22Rv1 (cell line): ENCODE measurements at regions not wholly inside any gene's neighbourhood (a gene's known extent, or its start where the extent isn't known, plus 50 kb on each side); places are given as distances from the start of the nearest gene placed in this dataset.
A peak's percentile ranks its signal among the peaks of the same experiment; 100 is the strongest.

ENCODE experiments used
- H3K27ac ChIP-seq: fragments of 450-650 bp; 2 replicates; pipeline ENCODE4 v1.5.1; 2017
- CTCF ChIP-seq: fragments of 450-650 bp; IDR thresholded peaks from 2 replicates; pipeline ENCODE4 v1.5.1; 2017; ENCODE audit warnings: mild to moderate bottlenecking
- ZFX ChIP-seq: fragments of 450-650 bp; IDR thresholded peaks from 2 replicates; pipeline ENCODE4 v1.6.1; 2017; ENCODE audit warnings: antibody characterized with exemption, borderline replicate concordance

- no peak overlapping the region for H3K27ac ChIP-seq
- no peak for TF ChIP-seq CTCF
- no peak for TF ChIP-seq ZFX
Observed at GRCh38 chr2:146527166-146527565, 1317.7 kb upstream of the ACVR2A start.

GRCh38 chr2:146523196-146523595 lies 1321.6 kb upstream of the ACVR2A start:
- TF ChIP-seq CTCF: peak; percentile 36
- no peak for TF ChIP-seq ZFX
- no peak overlapping the region for H3K27ac ChIP-seq

- no peak overlapping the region for H3K27ac ChIP-seq
- no peak for TF ChIP-seq ZFX
- no peak for TF ChIP-seq CTCF
Observed at GRCh38 chr2:146506851-146507250, 1338.0 kb upstream of the ACVR2A start.

GRCh38 chr2:146503366-146503765 lies 1341.5 kb upstream of the ACVR2A start:
- no peak overlapping the region for H3K27ac ChIP-seq
- TF ChIP-seq CTCF: no peak
- no peak for TF ChIP-seq ZFX

GRCh38 chr2:146496248-146496647 lies 1348.6 kb upstream of the ACVR2A start:
- H3K27ac ChIP-seq: no peak overlapping the region
- TF ChIP-seq CTCF: no peak
- TF ChIP-seq ZFX: no peak

- TF ChIP-seq CTCF (no peak), ZFX (no peak)
- H3K27ac ChIP-seq: no peak overlapping the region
Observed at GRCh38 chr2:146489386-146489785, 1355.4 kb upstream of the ACVR2A start.

GRCh38 chr2:146481629-146482028 lies 1363.2 kb upstream of the ACVR2A start:
- no peak overlapping the region for H3K27ac ChIP-seq
- TF ChIP-seq ZFX (no peak), CTCF (no peak)
